NCI-H2227 (cell line): ENCODE measurements at regions not wholly inside any gene's neighbourhood (a gene's known extent, or its start where the extent isn't known, plus 50 kb on each side); places are given as distances from the start of the nearest gene placed in this dataset.
"Not testable (repeated sequence)": the region's sequence is repeated elsewhere in the genome, so short reads cannot be mapped to it uniquely, and the experiment has no call there.

Experiments used
- DNase-seq: peaks from one replicate; lab custom pipeline; 2025; ENCODE audit not compliant: unreplicated experiment; lab: John Stamatoyannopoulos, UW

- no peak for DNase-seq
These were observed 1082.9 kb downstream of the BCL11B start for GRCh38 chr14:98189062-98189461.

DNA sequence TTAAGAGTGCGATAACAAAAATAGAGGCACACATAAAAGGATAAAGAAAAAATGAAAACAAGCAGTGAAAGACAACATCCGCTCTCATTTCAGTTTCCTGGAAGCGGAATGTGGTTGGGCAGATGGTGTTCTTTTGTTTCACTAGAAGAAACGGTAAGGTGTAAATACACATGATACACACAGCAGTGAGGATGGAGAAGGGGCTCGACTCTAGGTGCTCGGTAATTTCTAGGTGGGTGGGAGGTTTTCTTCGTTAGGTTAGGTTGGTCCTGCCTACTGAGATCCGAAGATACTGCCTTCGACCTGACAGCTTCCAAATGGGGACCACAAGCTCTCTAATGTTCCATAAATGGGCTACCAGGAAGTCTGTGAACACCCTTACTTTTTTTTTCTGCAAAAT, 1082.5 kb downstream of the BCL11B start:
- DNase-seq = no peak

- DNase-seq = no peak
These were observed 1082.1 kb downstream of the BCL11B start for GRCh38 chr14:98189944-98190343.

DNA sequence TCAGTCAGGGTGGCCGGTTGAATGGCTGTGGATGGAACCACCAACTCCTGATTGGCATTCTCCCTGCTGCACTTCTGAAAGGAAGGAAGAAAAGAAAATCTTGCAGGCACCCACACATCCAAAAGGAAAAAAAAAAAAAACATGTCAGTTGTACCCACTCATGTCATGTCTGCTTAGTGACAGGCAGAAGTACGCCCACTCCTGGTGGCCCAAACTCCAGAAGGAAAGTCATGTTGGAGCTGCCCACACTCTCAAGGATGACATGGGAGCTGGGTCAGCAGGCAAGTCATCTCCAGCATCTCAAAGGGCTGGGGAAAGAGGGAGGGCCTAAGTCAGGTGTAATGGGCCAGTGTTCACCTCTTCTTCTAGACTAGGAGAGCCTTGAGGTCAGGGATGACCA, 1079.1 kb downstream of the BCL11B start:
- DNase-seq = no peak

GRCh38 chr14:98194821-98195220, 1077.2 kb downstream of the BCL11B start:
- DNase-seq = no peak

- no peak for DNase-seq
These were observed 1076.7 kb downstream of the BCL11B start for GRCh38 chr14:98195256-98195655.

GRCh38 chr14:98197933-98198332, 1074.1 kb downstream of the BCL11B start:
- no peak for DNase-seq

GRCh38 chr14:98198385-98198784, 1073.6 kb downstream of the BCL11B start:
- DNase-seq = no peak

DNA sequence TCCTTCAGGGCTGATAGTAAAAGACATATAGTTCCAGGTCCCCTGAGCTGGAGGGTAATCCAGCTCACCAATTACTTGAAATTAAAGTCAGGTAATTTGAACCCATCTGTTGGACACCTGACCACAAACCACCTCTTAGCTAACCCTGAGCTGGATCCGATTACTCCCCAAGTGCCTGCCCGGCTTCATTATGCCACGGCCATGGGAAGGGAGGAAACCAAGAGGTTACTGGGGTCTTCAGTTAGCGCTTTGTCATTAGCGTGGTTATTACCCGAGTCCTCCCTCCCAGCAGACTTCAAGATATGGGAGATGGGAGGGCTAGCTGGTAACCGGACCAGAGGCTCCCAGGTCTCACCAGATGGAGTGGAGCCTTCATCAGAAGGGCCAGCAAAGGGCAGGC, 1071.4 kb downstream of the BCL11B start:
- DNase-seq = no peak

- DNase-seq = no peak
These were observed 1068.6 kb downstream of the BCL11B start for GRCh38 chr14:98203421-98203820.

DNA sequence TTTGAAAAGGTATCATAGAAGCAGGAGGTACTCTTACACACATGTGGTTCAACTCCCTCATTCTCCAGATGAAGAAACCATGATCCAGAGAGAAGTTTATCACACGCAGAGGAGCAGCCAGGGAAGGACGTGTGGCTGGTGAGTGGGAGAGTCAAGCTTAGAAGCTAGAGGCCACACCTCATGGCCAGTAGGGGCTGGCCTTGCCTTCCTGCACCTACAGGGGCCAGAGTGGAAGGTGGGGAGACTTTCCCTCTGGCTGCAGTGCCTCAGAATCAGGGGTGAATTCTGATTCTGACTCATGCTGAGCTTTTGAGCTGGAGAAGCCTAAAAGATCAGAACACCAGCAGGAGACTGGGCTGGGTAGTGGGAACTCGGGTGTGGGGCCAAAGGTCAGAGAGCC, 1067.9 kb downstream of the BCL11B start:
- DNase-seq = no peak

DNA sequence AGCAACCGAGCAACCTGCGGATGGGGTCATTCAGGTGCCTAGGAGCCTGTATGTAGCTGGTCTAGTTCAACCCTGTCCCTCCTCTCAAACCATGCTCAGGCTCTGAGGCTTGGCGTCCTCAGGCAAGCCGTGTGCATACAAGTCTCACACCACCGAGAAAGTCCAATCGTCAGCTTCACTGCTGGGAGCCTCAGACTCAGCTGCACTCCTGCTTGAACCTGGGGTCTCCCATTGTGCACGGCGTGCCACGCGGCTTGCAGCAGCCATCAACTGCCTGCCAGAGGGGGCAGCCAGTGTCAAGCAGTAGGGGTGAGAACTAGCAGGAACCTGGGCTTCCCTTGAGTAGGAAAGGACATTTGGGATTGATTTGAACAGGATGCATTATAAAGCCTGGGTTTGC, 1064.6 kb downstream of the BCL11B start:
- no peak for DNase-seq

GRCh38 chr14:98208211-98208611, 1063.8 kb downstream of the BCL11B start:
- no peak for DNase-seq

DNA sequence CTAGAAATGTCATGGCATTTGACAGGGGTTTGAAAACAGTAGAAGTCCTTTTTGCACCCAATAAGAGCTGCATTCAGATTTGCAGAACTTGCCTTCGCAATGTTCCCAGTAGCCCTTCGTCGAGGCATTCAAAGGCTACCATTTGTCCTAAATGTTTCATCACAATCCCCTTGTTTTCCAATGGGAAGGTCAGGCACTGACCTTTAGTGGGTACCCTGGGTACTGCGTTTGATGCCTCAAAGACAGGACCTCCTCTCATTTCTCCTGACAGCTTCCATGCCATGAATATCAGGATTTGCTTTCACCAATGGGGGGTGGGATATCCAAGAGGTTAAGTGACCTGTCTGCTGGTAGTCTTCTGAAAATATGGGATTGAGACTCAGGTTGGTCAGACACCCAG, 1063.1 kb downstream of the BCL11B start:
- no peak for DNase-seq

- DNase-seq = no peak
These were observed 1061.8 kb downstream of the BCL11B start for GRCh38 chr14:98210045-98210672.

DNA sequence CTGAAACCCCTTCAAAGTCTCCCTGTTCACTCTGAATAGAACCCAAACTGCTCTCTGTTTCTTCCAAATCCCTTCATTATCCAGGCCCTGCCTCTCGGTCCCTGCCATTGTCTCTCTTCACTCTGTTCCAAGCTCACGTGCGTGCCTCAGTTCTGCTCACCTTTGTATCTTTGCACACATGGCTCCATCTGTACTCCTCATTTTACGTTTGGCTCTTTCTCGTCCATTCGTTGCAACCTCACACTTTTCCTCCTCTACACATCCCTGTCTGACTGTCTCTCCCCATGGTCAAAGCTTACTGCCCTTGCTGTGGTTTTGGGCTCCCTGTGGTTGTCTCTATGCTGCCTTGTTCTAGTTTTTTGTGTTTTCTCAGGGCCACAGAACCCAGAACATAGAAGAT, 1054.5 kb downstream of the BCL11B start:
- no peak for DNase-seq

GRCh38 chr14:98218218-98218617, 1053.8 kb downstream of the BCL11B start:
- DNase-seq = no peak

GRCh38 chr14:98219638-98220037, 1052.4 kb downstream of the BCL11B start:
- no peak for DNase-seq

DNA sequence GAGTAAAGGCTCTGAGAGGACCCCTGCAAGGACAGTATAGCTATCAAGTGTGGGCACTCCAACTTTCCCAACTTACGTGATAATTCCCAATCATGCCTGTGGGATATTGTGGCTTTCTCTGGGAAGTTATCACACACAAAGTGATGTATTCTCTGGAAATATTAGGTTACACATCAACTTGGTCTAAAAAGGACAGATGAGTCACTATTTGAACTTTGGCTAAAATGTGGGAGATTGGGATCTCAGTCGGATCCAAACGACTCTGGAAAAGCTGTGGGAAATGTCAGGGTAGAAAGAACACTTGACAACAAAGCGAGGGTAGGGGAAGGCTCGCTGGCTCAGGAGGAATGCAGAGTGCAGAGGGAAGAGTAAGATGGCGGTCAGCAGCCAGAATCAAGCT, 1048.9 kb downstream of the BCL11B start:
- no peak for DNase-seq

GRCh38 chr14:98223710-98224109, 1048.3 kb downstream of the BCL11B start:
- not testable (repeated sequence) for DNase-seq

DNA sequence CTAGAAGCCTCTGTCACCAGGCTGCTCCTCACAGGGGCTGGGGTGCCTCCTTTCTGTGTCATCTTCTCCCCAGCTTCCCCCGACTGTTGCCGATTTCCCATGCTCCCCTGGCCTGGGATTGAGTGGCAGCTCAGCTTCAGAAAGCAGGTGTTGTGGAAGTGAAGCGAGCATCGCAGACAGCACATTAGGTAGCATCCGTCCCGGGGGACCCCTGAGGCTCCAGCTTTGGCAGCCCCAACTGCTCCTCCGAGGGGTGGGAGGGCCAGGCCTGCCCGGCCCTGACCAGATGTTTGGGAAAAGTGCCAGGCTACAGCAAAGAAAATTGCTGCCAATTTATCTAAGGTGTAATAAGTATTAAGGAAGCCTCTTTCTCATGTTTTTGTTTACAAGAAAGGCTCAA, 1045.6 kb downstream of the BCL11B start:
- no peak for DNase-seq

- DNase-seq = no peak
These were observed 1044.8 kb downstream of the BCL11B start for GRCh38 chr14:98227000-98227726.

DNA sequence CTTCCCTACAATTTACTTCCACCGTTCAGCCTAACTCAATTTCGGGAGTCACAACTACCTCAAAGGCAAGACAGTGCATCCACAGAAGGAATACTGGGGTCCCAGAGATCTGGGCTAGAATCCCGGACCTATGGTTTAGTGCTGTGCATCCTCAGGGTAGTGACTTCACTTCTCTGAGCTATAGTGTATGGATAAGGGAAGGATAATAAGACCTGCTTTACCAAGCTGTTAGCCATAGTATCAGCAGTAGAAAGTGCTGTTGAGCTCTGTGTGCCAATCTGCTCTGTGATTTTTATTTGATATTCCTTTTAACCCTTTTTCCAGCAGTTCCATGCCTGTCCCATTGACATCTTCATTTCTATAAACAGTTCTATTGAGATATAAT, 1044.3 kb downstream of the BCL11B start:
- no peak for DNase-seq
